ES-I3 (cell line): ENCODE measurements at regions not wholly inside any gene's neighbourhood (a gene's known extent, or its start where the extent isn't known, plus 50 kb on each side); places are given as distances from the start of the nearest gene placed in this dataset.
"Not testable (repeated sequence)": the region's sequence is repeated elsewhere in the genome, so short reads cannot be mapped to it uniquely, and the experiment has no call there.

Experiments
- H3K36me3 ChIP-seq: 2 replicates; pipeline ENCODE4 v1.6.1; 2013; ENCODE audit warnings: mild to moderate bottlenecking, low read length, control low read depth, moderate library complexity; ENCODE audit not compliant: insufficient read depth
- H3K4me1 ChIP-seq: 2 replicates; pipeline ENCODE4 v1.6.1; 2013; ENCODE audit warnings: mild to moderate bottlenecking, control low read depth, low read length; ENCODE audit not compliant: insufficient read depth
- H3K9ac ChIP-seq: 2 replicates; pipeline ENCODE4 v1.6.1; 2013; ENCODE audit warnings: low read depth, mild to moderate bottlenecking, low read length, moderate library complexity
- H3K9me3 ChIP-seq: 2 replicates; pipeline ENCODE4 v1.6.1; 2013; ENCODE audit warnings: mild to moderate bottlenecking, low read length, moderate library complexity; ENCODE audit not compliant: control insufficient read depth, insufficient read depth

GRCh38 chr19:28636016-28636629, 576.8 kb downstream of the UQCRFS1 start:
- Histone ChIP-seq H3K9ac (no peak overlapping the region), H3K9me3 (no peaks in the 10 kb centered on the region), H3K4me1 (peaks cover 7% of the 10 kb centered on the region), H3K36me3 (no peaks in the 10 kb centered on the region; the same call in 1 of the 2 replicates)

- Histone ChIP-seq H3K9me3 (no peaks in the 10 kb centered on the region), H3K36me3 (no peaks in the 10 kb centered on the region; the same call in 1 of the 2 replicates), H3K4me1 (peaks cover 7% of the 10 kb centered on the region), H3K9ac (no peak overlapping the region)
Observed at GRCh38 chr19:28634837-28635236, 578.1 kb downstream of the UQCRFS1 start.

GRCh38 chr19:28634019-28634328, 579.0 kb downstream of the UQCRFS1 start:
- Histone ChIP-seq H3K4me1 (peaks cover 7% of the 10 kb centered on the region), H3K9ac (no peak overlapping the region), H3K9me3 (no peaks in the 10 kb centered on the region), H3K36me3 (no peaks in the 10 kb centered on the region; the same call in 1 of the 2 replicates)

GRCh38 chr19:28633319-28634018, 579.5 kb downstream of the UQCRFS1 start:
- Histone ChIP-seq H3K9ac (no peak overlapping the region), H3K4me1 (peaks cover 7% of the 10 kb centered on the region), H3K36me3 (no peaks in the 10 kb centered on the region; the same call in 1 of the 2 replicates), H3K9me3 (peaks cover under 1% of the 10 kb centered on the region; the same call in 1 of the 2 replicates)

- Histone ChIP-seq H3K9me3 (peaks cover 4% of the 10 kb centered on the region; the same call in 1 of the 2 replicates), H3K36me3 (no peaks in the 10 kb centered on the region), H3K4me1 (peaks cover 7% of the 10 kb centered on the region), H3K9ac (no peak overlapping the region)
Observed at GRCh38 chr19:28632371-28633080, 580.4 kb downstream of the UQCRFS1 start.

- Histone ChIP-seq H3K4me1 (peaks cover 7% of the 10 kb centered on the region), H3K36me3 (no peaks in the 10 kb centered on the region), H3K9ac (no peak overlapping the region), H3K9me3 (peaks cover 4% of the 10 kb centered on the region; the same call in 1 of the 2 replicates)
Observed at GRCh38 chr19:28631961-28632360, 581.0 kb downstream of the UQCRFS1 start.

GRCh38 chr19:28627669-28628068, 585.3 kb downstream of the UQCRFS1 start:
- no peaks in the 10 kb centered on the region for H3K36me3 ChIP-seq
- no peak overlapping the region for H3K9ac ChIP-seq
- H3K4me1 ChIP-seq = no peaks in the 10 kb centered on the region
- H3K9me3 ChIP-seq = peaks cover 4% of the 10 kb centered on the region; the same call in 1 of the 2 replicates

GRCh38 chr19:28626407-28626806, 586.5 kb downstream of the UQCRFS1 start:
- not testable (repeated sequence) for H3K36me3 ChIP-seq, H3K9ac ChIP-seq, H3K4me1 ChIP-seq, H3K9me3 ChIP-seq

GRCh38 chr19:28619816-28620429, 593.0 kb downstream of the UQCRFS1 start:
- Histone ChIP-seq H3K36me3 (no peaks in the 10 kb centered on the region), H3K4me1 (no peaks in the 10 kb centered on the region), H3K9ac (no peak overlapping the region), H3K9me3 (peaks cover 11% of the 10 kb centered on the region)

- Histone ChIP-seq H3K9ac (no peak overlapping the region), H3K9me3 (peaks cover 16% of the 10 kb centered on the region), H3K36me3 (no peaks in the 10 kb centered on the region), H3K4me1 (no peaks in the 10 kb centered on the region)
Observed at GRCh38 chr19:28618504-28618903, 594.4 kb downstream of the UQCRFS1 start.

- peaks cover 18% of the 10 kb centered on the region for H3K9me3 ChIP-seq
- H3K4me1 ChIP-seq = no peaks in the 10 kb centered on the region
- no peak overlapping the region for H3K9ac ChIP-seq
- H3K36me3 ChIP-seq = no peaks in the 10 kb centered on the region
Observed at GRCh38 chr19:28615966-28616365, 597.0 kb downstream of the UQCRFS1 start.

- no peaks in the 10 kb centered on the region for H3K4me1 ChIP-seq
- no peak overlapping the region for H3K9ac ChIP-seq
- peaks cover 18% of the 10 kb centered on the region for H3K9me3 ChIP-seq
- no peaks in the 10 kb centered on the region for H3K36me3 ChIP-seq
Observed at GRCh38 chr19:28615546-28615916, 597.4 kb downstream of the UQCRFS1 start.

GRCh38 chr19:28614634-28615545, 598.1 kb downstream of the UQCRFS1 start:
- Histone ChIP-seq H3K9me3 (peaks cover 18% of the 10 kb centered on the region), H3K36me3 (no peaks in the 10 kb centered on the region), H3K9ac (no peak overlapping the region)

More at GRCh38 chr19:28614634-28615545, 598.1 kb downstream of the UQCRFS1 start:
- no peaks in the 10 kb centered on the region for H3K4me1 ChIP-seq
